Activated gamma-delta T cell treated with Interleukin-2 at 50 U/mL for 16 hours (primary cell): ENCODE measurements at regions not wholly inside any gene's neighbourhood (a gene's known extent, or its start where the extent isn't known, plus 50 kb on each side); places are given as distances from the start of the nearest gene placed in this dataset.
"Not testable (repeated sequence)": the region's sequence is repeated elsewhere in the genome, so short reads cannot be mapped to it uniquely, and the experiment has no call there.

Experiments used
- DNase-seq: peaks from one replicate; pipeline ENCODE4 v3.0.0-alpha.2; 2020

GRCh38 chr15:84421513-84422181, 179.2 kb upstream of the ZSCAN2 start:
- not testable (repeated sequence) for DNase-seq

- DNase-seq, result not testable (repeated sequence)
Observed at GRCh38 chr15:84425327-84425726, 175.5 kb upstream of the ZSCAN2 start.

- DNase-seq, result not testable (repeated sequence)
Observed at GRCh38 chr15:84473305-84473877, 127.4 kb upstream of the ZSCAN2 start.

GRCh38 chr15:84476364-84477033, 124.3 kb upstream of the ZSCAN2 start:
- not testable (repeated sequence) for DNase-seq

- DNase-seq, result not testable (repeated sequence)
Observed at GRCh38 chr15:84477550-84477949, 123.3 kb upstream of the ZSCAN2 start.

- not testable (repeated sequence) for DNase-seq
Observed at GRCh38 chr15:84480174-84480681, 120.6 kb upstream of the ZSCAN2 start.

- not testable (repeated sequence) for DNase-seq
Observed at GRCh38 chr15:84483859-84484258, 117.0 kb upstream of the ZSCAN2 start.

- peak; percentile 5 for DNase-seq
Observed at GRCh38 chr15:84500165-84500889, 100.5 kb upstream of the ZSCAN2 start.

- not testable (repeated sequence) for DNase-seq
Observed at GRCh38 chr15:84503101-84503500, 97.7 kb upstream of the ZSCAN2 start.

- DNase-seq, result not testable (repeated sequence)
Observed at GRCh38 chr15:84505552-84505951, 95.3 kb upstream of the ZSCAN2 start.

GRCh38 chr15:84512324-84512723, 88.5 kb upstream of the ZSCAN2 start:
- not testable (repeated sequence) for DNase-seq

GRCh38 chr15:84516773-84517172, 84.0 kb upstream of the ZSCAN2 start:
- DNase-seq, result not testable (repeated sequence)

GRCh38 chr15:84525491-84526344, 75.1 kb upstream of the ZSCAN2 start:
- DNase-seq, result peak; percentile 11

- DNase-seq, result not testable (repeated sequence)
Observed at GRCh38 chr15:84530751-84531150, 70.1 kb upstream of the ZSCAN2 start.

- not testable (repeated sequence) for DNase-seq
Observed at GRCh38 chr15:84531223-84531622, 69.6 kb upstream of the ZSCAN2 start.

- not testable (repeated sequence) for DNase-seq
Observed at GRCh38 chr15:84531709-84532367, 69.0 kb upstream of the ZSCAN2 start.

GRCh38 chr15:84533705-84534104, 67.1 kb upstream of the ZSCAN2 start:
- DNase-seq, result not testable (repeated sequence)

- not testable (repeated sequence) for DNase-seq
Observed at GRCh38 chr15:84534561-84535235, 66.1 kb upstream of the ZSCAN2 start.

GRCh38 chr15:84536181-84536580, 64.6 kb upstream of the ZSCAN2 start:
- DNase-seq, result not testable (repeated sequence)

- DNase-seq, result not testable (repeated sequence)
Observed at GRCh38 chr15:84544586-84544985, 56.2 kb upstream of the ZSCAN2 start.

- DNase-seq, result not testable (repeated sequence)
Observed at GRCh38 chr15:84547150-84547549, 53.7 kb upstream of the ZSCAN2 start.
